Natural killer cell (primary cell): ENCODE measurements at regions not wholly inside any gene's neighbourhood (a gene's known extent, or its start where the extent isn't known, plus 50 kb on each side); places are given as distances from the start of the nearest gene placed in this dataset.

Experiments
- ATAC-seq, 3 donors: fragments of 150-1000 bp in 2 of 3; fragments of 200-7000 bp in 1 of 3; cut with Tn5 transposase; 1 replicate in 1 of 3; 2 replicates in 2 of 3; pipeline ENCODE4 v1.10.0; 2021; ENCODE audit warnings: mild to moderate bottlenecking in 2 of 3, moderate library complexity in 2 of 3
- DNase-seq, 2 donors: peaks; one replicate each; pipeline versions ENCODE4 v3.0.0 to v3.0.0-alpha.2; 2013 to 2021; ENCODE audit warnings: mixed read lengths in 1 of 2
- H3K27ac ChIP-seq: one replicate; pipeline ENCODE4 v1.5.1; 2013; ENCODE audit warnings: mild to moderate bottlenecking, low read length
- H3K27me3 ChIP-seq: one replicate; pipeline ENCODE4 v1.6.1; 2013; ENCODE audit warnings: low read length; ENCODE audit not compliant: control insufficient read depth, insufficient read depth
- H3K36me3 ChIP-seq: one replicate; pipeline ENCODE4 v1.6.1; 2013; ENCODE audit warnings: low read length; ENCODE audit not compliant: control insufficient read depth, insufficient read depth
- H3K4me1 ChIP-seq: one replicate; pipeline ENCODE4 v1.6.1; 2013; ENCODE audit warnings: low read length; ENCODE audit not compliant: control insufficient read depth, insufficient read depth
- H3K4me3 ChIP-seq: one replicate; pipeline ENCODE4 v1.5.1; 2013; ENCODE audit warnings: low read length
- H3K9me3 ChIP-seq: one replicate; pipeline ENCODE4 v1.6.1; 2013; ENCODE audit warnings: low read length; ENCODE audit not compliant: control insufficient read depth, insufficient read depth
- H3K27ac Mint-ChIP-seq, 2 donors: one replicate each; pipeline ENCODE4 v1.8.0; 2022; ENCODE audit warnings: mild to moderate bottlenecking in 2 of 2, mixed read lengths in 2 of 2, moderate library complexity in 1 of 2
- H3K27me3 Mint-ChIP-seq, 2 donors: one replicate each; pipeline ENCODE4 v1.8.0; 2022; ENCODE audit warnings: low read depth in 2 of 2, mixed read lengths in 2 of 2
- H3K36me3 Mint-ChIP-seq: one replicate; pipeline ENCODE4 v1.8.0; 2022; ENCODE audit warnings: mixed read lengths
- H3K4me1 Mint-ChIP-seq, 2 donors: one replicate each; pipeline ENCODE4 v1.8.0; 2022; ENCODE audit warnings: mixed read lengths in 2 of 2
- H3K4me3 Mint-ChIP-seq: one replicate; pipeline ENCODE4 v1.8.0; 2022; ENCODE audit warnings: mild to moderate bottlenecking, moderate library complexity, mixed read lengths
- H3K9me3 Mint-ChIP-seq, 2 donors: one replicate each; pipeline ENCODE4 v1.8.0; 2022; ENCODE audit warnings: mixed read lengths in 2 of 2
- WGBS: methylation state at CpG from one replicate; pipeline ENCODE4 v1.1.7; 2013; ENCODE audit warnings: missing lambda C conversion rate; ENCODE audit not compliant: insufficient coverage; 5-methylcytosine and 5-hydroxymethylcytosine counted together
- intact Hi-C: fragments of 100-400 bp; cut with micrococcal nuclease; formaldehyde crosslinking; loops from one replicate; pipeline ENCODE4 v1.14.2; 2022
- TF ChIP-seq, protein P1 (sequence below): fragments of 200-600 bp; IDR thresholded peaks from one replicate; pipeline ENCODE4 v1.8.0; 2022; ENCODE audit warnings: antibody characterized with exemption

DNA sequence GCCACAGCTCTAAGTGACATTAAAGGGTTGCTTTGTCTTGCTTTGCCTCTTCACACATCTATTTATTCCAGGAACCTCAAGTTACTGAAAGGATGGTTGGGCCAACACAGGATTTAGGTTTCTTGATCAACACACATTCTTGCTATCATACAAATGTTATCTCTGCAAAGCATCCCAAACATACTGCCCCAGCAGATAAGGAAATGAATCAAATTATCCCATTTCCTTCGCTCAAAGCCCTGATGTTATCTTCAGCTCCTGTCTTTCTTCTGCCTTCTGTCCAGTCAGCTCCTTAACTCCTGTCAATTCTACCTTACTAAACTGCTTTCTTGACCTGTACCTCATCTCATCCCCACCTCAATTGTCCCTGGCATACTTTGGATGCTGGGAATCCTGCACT lies 355.9 kb upstream of the TENM4 start:
- no peak for ATAC-seq
- Mint-ChIP-seq H3K27ac (no peak overlapping the region), H3K4me1 (no peaks in the 10 kb centered on the region), H3K36me3 (peaks cover 7% of the 10 kb centered on the region), H3K9me3 (peaks cover 20 to 32% of the 10 kb centered on the region in 2 donors), H3K4me3 (no peak overlapping the region), H3K27me3 (no peaks in the 10 kb centered on the region)
- H3K27ac ChIP-seq: no peak overlapping the region
- WGBS: 74% methylated on average over 1 of the region's 1 CpG
- no peaks in the 10 kb centered on the region for H3K27me3 ChIP-seq
- intact Hi-C loops: no loop called here
- no peaks in the 10 kb centered on the region for H3K4me1 ChIP-seq
- TF ChIP-seq, protein P1, sequence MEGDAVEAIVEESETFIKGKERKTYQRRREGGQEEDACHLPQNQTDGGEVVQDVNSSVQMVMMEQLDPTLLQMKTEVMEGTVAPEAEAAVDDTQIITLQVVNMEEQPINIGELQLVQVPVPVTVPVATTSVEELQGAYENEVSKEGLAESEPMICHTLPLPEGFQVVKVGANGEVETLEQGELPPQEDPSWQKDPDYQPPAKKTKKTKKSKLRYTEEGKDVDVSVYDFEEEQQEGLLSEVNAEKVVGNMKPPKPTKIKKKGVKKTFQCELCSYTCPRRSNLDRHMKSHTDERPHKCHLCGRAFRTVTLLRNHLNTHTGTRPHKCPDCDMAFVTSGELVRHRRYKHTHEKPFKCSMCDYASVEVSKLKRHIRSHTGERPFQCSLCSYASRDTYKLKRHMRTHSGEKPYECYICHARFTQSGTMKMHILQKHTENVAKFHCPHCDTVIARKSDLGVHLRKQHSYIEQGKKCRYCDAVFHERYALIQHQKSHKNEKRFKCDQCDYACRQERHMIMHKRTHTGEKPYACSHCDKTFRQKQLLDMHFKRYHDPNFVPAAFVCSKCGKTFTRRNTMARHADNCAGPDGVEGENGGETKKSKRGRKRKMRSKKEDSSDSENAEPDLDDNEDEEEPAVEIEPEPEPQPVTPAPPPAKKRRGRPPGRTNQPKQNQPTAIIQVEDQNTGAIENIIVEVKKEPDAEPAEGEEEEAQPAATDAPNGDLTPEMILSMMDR: no peak
- no peak overlapping the region for H3K4me3 ChIP-seq
- no peak for DNase-seq
- H3K36me3 ChIP-seq: no peaks in the 10 kb centered on the region
- no peaks in the 10 kb centered on the region for H3K9me3 ChIP-seq

DNA sequence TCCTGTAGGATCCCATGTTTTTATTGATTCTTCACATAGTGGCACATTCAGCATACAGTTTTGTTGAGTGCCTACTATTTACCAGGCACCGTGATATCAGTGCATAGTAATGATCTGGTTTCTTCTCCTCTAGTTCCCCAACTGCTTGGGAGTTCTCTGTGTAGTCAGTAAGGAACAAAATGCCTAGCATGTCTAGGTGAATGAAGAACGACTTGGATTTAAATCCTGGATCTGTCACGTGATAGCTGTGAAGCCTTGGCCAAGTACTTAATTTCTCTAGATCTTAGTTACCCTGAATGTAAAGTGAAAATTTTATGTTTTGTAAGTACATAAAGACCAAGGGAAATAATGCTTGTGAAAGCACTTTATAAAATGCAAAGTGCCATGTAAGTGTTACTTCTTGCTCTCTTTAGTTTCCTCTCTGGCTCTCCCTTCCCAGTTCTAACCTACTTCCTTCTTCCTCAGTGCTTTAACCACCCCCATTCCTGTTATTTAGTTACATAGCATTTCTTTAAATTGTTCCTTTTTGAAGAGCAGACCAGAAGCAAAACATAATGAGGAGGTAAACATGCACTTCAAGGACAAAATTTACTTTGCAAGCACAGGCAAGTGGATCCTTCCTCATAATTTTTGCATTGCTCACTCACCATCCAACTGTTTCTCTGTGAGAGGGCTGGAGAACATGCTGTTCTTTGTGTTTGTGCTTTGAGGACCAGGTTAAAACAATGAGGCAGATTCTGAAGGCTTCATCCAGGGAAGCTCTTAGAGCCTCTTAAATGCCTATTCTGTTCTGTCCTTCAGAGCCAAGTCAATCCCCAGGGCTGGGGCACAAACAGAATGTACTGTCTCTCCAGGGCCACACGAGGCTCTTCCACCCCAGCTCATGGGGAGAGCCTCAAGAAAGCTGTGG lies 353.9 kb upstream of the TENM4 start:
- peaks cover 13 to 28% of the 10 kb centered on the region in 2 donors for H3K9me3 Mint-ChIP-seq
- Histone ChIP-seq H3K27ac (no peak overlapping the region), H3K27me3 (no peaks in the 10 kb centered on the region), H3K9me3 (no peaks in the 10 kb centered on the region), H3K4me3 (no peak overlapping the region), H3K36me3 (no peaks in the 10 kb centered on the region), H3K4me1 (no peaks in the 10 kb centered on the region)
- no peaks in the 10 kb centered on the region for H3K27me3 Mint-ChIP-seq
- intact Hi-C loops: no loop called here
- ATAC-seq: no peak
- TF ChIP-seq, protein P1: no peak
- DNase-seq: no peak
- H3K36me3 Mint-ChIP-seq: peaks cover 7% of the 10 kb centered on the region
- H3K4me3 Mint-ChIP-seq: no peak overlapping the region
- no peak overlapping the region for H3K27ac Mint-ChIP-seq
- WGBS: 68% methylated on average over 4 of the region's 4 CpGs
- no peaks in the 10 kb centered on the region for H3K4me1 Mint-ChIP-seq

DNA sequence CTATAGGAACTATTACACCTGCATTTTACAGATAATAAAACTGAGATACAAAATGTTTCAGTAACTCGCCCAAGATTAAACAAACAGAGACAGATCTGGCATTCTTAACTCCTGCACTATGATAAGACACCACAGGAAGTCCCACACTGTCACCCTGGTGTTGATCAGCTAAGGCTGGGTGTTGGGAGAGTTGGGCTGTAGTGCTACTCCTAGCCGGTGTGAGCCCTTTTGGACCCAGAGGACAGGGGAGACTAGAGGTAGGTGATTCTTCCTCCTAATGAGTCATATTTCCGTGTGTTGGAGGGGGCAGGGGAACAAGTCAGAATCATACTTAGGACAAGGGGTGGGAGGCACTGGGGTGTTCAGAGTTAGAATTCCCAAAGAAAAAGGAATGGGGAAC lies 353.2 kb upstream of the TENM4 start:
- TF ChIP-seq, protein P1: no peak
- no peak overlapping the region for H3K27ac Mint-ChIP-seq
- Histone ChIP-seq H3K4me1 (no peaks in the 10 kb centered on the region), H3K36me3 (no peaks in the 10 kb centered on the region), H3K27me3 (no peaks in the 10 kb centered on the region), H3K27ac (no peak overlapping the region), H3K4me3 (no peak overlapping the region), H3K9me3 (no peaks in the 10 kb centered on the region)
- H3K4me1 Mint-ChIP-seq: no peaks in the 10 kb centered on the region
- ATAC-seq (no peak), DNase-seq (no peak)
- H3K4me3 Mint-ChIP-seq: no peak overlapping the region
- peaks cover 7% of the 10 kb centered on the region for H3K36me3 Mint-ChIP-seq
- WGBS: 86% methylated on average over 2 of the region's 3 CpGs
- H3K9me3 Mint-ChIP-seq: peaks cover 13 to 28% of the 10 kb centered on the region in 2 donors
- intact Hi-C loops: no loop called here
- no peaks in the 10 kb centered on the region for H3K27me3 Mint-ChIP-seq

DNA sequence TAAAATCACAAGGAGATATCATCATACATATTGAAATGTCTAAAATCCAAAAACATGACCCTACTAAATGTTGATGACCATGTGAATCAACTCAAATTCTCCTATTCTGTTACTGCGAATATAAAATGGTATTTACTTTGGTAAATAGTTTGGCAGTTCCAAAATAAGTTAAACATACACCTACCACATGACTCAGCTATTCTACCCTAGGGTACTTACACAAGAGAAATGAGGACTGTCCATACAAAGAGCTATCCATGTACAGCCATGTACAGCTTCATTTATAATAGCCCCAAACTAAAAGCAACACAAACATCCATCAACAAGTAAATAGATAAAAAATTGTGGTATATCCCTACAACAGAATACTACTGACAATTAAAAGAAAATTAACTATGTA lies 346.1 kb upstream of the TENM4 start:
- H3K27me3 ChIP-seq: no peaks in the 10 kb centered on the region
- H3K9me3 ChIP-seq: no peaks in the 10 kb centered on the region
- H3K9me3 Mint-ChIP-seq: peaks cover 5 to 16% of the 10 kb centered on the region in 2 donors
- no CpG with 5 or more reads among the region's 1 CpG for WGBS
- H3K4me3 Mint-ChIP-seq: no peak overlapping the region
- H3K4me3 ChIP-seq: no peak overlapping the region
- no peaks in the 10 kb centered on the region for H3K4me1 Mint-ChIP-seq
- TF ChIP-seq, protein P1: no peak
- H3K27ac ChIP-seq: no peak overlapping the region
- no peaks in the 10 kb centered on the region for H3K36me3 Mint-ChIP-seq
- H3K36me3 ChIP-seq: no peaks in the 10 kb centered on the region
- H3K4me1 ChIP-seq: no peaks in the 10 kb centered on the region
- DNase-seq (no peak), ATAC-seq (no peak)
- intact Hi-C loops: no loop called here
- H3K27ac Mint-ChIP-seq: no peak overlapping the region
- no peaks in the 10 kb centered on the region for H3K27me3 Mint-ChIP-seq
